Loucy (cell line): ENCODE measurements at regions not wholly inside any gene's neighbourhood (a gene's known extent, or its start where the extent isn't known, plus 50 kb on each side); places are given as distances from the start of the nearest gene placed in this dataset.

Experiments used
- CTCF ChIP-seq: fragments of 200-600 bp; sonication (generic); conservative IDR thresholded peaks from 2 replicates; pipeline ENCODE4 v1.5.1; 2014; ENCODE audit warnings: mild to moderate bottlenecking, antibody characterized with exemption, low read length
- EZH2phosphoT487 ChIP-seq: fragments of 200-600 bp; IDR thresholded peaks from 2 replicates; pipeline ENCODE4 v1.6.1; 2018; ENCODE audit warnings: antibody characterized with exemption, mild to moderate bottlenecking, moderate library complexity, borderline replicate concordance

GRCh38 chr10:78784546-78784945, 284.2 kb upstream of the ZMIZ1 start:
- no peak for TF ChIP-seq CTCF
- no peak for TF ChIP-seq EZH2phosphoT487
